Central memory CD8-positive, alpha-beta T cell (primary cell): ENCODE measurements at regions not wholly inside any gene's neighbourhood (a gene's known extent, or its start where the extent isn't known, plus 50 kb on each side); places are given as distances from the start of the nearest gene placed in this dataset.

Source experiments
- ATAC-seq: fragments of 150-1000 bp; cut with Tn5 transposase; replicated peaks from 2 replicates; pipeline ENCODE4 v1.10.0; 2022; ENCODE audit warnings: mild to moderate bottlenecking, moderate FRiP score, moderate number of reproducible peaks; ENCODE audit not compliant: poor library complexity, severe bottlenecking; ENCODE audit errors: extremely low read depth
- DNase-seq, 2 donors: peaks; one replicate each; pipeline ENCODE4 v3.0.0; 2021; ENCODE audit warnings: low spot score in 2 of 2
- H3K27ac Mint-ChIP-seq: one replicate; pipeline ENCODE4 v1.8.0; 2022; ENCODE audit warnings: low read depth, mild to moderate bottlenecking, moderate library complexity, mixed read lengths
- H3K27me3 Mint-ChIP-seq: one replicate; pipeline ENCODE4 v1.8.0; 2022; ENCODE audit warnings: mixed read lengths
- H3K36me3 Mint-ChIP-seq: one replicate; pipeline ENCODE4 v1.8.0; 2022; ENCODE audit warnings: mild to moderate bottlenecking, moderate library complexity, mixed read lengths; ENCODE audit not compliant: insufficient read depth
- H3K4me1 Mint-ChIP-seq: one replicate; pipeline ENCODE4 v1.8.0; 2022; ENCODE audit warnings: mixed read lengths
- H3K4me3 Mint-ChIP-seq: one replicate; pipeline ENCODE4 v1.8.0; 2022; ENCODE audit warnings: mild to moderate bottlenecking, moderate library complexity, mixed read lengths
- H3K9me3 Mint-ChIP-seq: one replicate; pipeline ENCODE4 v1.8.0; 2022; ENCODE audit warnings: mixed read lengths

DNA sequence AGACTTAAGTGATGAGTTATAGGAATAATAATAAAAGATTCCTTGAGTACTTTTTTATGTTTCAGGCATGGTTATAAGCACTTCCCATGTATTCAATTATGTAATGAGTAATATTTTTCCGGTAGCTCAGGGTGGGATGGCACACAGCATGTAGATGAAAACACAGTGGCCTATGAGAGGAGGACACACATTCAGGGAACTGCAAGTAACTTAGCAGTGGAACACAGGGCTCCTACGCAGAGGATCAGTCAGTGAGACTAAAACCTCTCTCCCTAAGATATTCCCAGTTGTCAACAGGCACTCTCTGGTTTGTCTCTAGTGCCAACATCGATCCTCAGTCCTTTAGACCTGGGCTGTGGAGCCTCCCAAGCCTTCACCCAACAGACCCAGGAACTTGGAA is 219.4 kb downstream of the DIO2 start:
- no peaks in the 10 kb centered on the region for H3K4me1 Mint-ChIP-seq
- H3K4me3 Mint-ChIP-seq: no peak overlapping the region
- no peak overlapping the region for H3K27ac Mint-ChIP-seq
- DNase-seq (no peak), ATAC-seq (no peak)
- H3K9me3 Mint-ChIP-seq: peaks cover 17% of the 10 kb centered on the region
- H3K27me3 Mint-ChIP-seq: no peaks in the 10 kb centered on the region
- no peaks in the 10 kb centered on the region for H3K36me3 Mint-ChIP-seq

DNA sequence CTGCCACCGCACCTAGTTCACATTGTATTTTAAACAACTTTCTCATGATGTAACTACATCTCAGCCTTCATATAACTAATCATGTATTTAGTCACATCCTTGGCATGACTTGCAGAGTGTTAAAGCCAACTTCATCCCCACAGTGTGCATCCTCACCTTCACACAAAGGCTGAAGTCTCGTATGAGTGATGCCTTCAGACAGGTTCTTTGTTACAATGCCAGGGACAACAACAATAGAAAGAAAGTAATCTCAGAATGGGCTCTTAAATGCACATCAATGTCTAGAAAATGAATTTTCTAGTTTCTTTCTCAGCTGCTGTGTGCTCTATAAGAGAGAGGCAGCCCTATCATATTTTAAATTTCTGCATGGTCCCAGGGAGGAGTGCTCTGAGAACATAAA is 221.3 kb downstream of the DIO2 start:
- no peak overlapping the region for H3K27ac Mint-ChIP-seq
- H3K9me3 Mint-ChIP-seq: peaks cover 17% of the 10 kb centered on the region
- ATAC-seq (no peak), DNase-seq (no peak)
- H3K4me1 Mint-ChIP-seq: no peaks in the 10 kb centered on the region
- H3K4me3 Mint-ChIP-seq: no peak overlapping the region
- H3K36me3 Mint-ChIP-seq: no peaks in the 10 kb centered on the region
- H3K27me3 Mint-ChIP-seq: no peaks in the 10 kb centered on the region

DNA sequence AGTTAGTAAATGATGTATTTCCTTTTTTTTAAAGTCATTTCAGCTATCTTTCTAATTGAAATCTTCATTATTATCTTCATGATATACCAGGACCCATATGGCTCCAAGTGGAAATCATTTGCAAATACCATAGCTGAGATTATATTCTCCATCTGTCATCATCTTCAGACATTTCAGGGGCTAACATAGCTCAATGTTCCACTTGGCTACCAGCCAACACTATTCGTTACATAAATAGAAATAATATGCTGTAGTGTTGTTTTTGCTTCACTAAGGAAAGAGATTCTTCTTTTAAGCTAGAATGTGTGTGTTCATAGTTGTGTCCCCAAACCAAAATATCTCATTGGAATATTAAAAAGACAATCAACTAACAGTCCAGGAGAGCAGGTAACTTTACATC is 225.1 kb downstream of the DIO2 start:
- DNase-seq (no peak), ATAC-seq (no peak)
- Mint-ChIP-seq H3K4me3 (no peak overlapping the region), H3K36me3 (no peaks in the 10 kb centered on the region), H3K27me3 (no peaks in the 10 kb centered on the region), H3K27ac (no peak overlapping the region), H3K9me3 (peaks cover 17% of the 10 kb centered on the region), H3K4me1 (no peaks in the 10 kb centered on the region)

DNA sequence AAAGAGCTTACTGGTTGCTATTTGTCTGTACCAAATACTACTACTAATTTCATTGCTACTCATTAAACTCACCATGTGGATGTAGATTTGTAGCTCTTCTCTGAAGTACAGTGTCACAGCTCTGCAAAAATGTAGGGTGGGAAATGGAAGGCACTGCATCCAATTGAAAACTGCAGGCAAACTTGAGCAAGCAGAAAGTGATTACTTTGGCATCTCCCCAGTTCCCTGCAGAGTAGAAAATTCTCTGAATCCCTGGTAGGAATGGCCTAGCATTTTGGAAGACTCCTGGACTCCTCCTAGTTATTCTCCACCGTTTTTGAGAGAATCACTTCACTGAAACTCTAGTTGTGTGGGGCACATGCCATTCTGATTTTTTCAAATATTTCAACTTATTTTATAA is 239.1 kb downstream of the DIO2 start:
- H3K4me3 Mint-ChIP-seq: no peak overlapping the region

DNA sequence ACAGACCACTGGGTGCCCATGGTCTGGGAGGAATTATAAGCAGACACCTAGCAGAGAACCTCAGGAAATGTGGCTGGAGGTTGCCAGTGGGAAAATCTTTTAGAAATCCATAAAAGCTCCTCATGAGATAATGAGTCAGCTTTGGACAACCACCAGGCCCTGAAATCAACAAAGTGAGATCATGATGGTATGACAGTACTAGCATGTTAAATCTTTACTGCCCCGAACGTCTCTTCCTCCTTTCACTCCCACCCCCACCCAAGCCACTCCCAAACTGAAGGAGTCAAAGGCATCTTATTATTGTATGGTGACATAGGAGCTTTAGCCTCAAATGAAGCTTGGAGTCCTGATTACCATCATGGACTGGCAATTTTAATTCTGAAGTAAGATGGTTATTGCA is 240.0 kb downstream of the DIO2 start:
- no peak for ATAC-seq
- Mint-ChIP-seq H3K27ac (no peak overlapping the region), H3K9me3 (peaks cover 12% of the 10 kb centered on the region), H3K36me3 (no peaks in the 10 kb centered on the region), H3K4me1 (no peaks in the 10 kb centered on the region), H3K27me3 (no peaks in the 10 kb centered on the region), H3K4me3 (no peak overlapping the region)
- no peak for DNase-seq

More for the DNA sequence above, 239.1 kb downstream of the DIO2 start:
- H3K4me1 Mint-ChIP-seq: no peaks in the 10 kb centered on the region
- H3K27ac Mint-ChIP-seq: no peak overlapping the region
- no peaks in the 10 kb centered on the region for H3K36me3 Mint-ChIP-seq
- peaks cover 12% of the 10 kb centered on the region for H3K9me3 Mint-ChIP-seq
- DNase-seq: no peak
- ATAC-seq: no peak
- H3K27me3 Mint-ChIP-seq: no peaks in the 10 kb centered on the region

DNA sequence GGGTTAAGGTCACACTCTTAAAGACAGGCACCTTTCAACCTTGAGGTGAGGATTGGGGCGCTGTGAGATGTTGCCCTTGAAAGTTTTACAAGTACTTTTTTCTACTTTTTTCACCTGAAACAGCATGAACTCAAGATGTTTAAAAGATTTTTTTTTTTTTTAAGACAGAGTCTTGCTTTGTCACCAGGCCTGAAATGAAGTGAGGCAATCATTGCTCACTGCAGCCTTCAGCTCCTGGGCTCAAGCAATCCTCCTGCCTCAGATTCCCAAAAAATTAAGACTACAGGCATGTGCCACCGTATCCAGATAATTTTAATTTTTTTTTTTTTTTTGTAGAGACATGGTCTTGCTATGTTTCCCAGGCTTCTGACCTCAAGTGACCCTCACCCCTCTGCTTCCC is 243.9 kb downstream of the DIO2 start:
- Mint-ChIP-seq H3K36me3 (no peaks in the 10 kb centered on the region), H3K27ac (no peak overlapping the region), H3K4me1 (no peaks in the 10 kb centered on the region), H3K27me3 (no peaks in the 10 kb centered on the region), H3K9me3 (peaks cover 7% of the 10 kb centered on the region), H3K4me3 (no peak overlapping the region)
- no peak for DNase-seq
- no peak for ATAC-seq

DNA sequence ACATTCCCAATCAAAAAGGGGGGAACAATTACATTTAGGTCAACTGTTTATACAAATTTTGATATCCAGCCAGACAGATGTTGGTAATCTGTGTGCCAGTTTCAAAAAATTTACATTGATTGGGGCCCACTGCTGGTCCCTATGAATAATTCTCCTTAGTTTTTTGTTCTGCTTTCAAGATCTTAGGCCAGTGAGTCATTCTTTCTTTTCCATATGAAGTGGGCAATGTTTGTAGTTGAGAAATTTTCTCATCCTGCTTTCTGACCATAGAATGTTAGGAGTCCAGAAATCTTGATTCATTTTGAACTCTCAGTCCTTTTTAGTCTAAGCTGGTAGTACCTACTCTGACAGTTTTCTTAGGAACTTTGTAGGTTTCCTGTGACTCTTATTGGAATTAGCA is 244.3 kb downstream of the DIO2 start:
- H3K27ac Mint-ChIP-seq: no peak overlapping the region
- no peak overlapping the region for H3K4me3 Mint-ChIP-seq
- ATAC-seq (no peak), DNase-seq (no peak)
- no peaks in the 10 kb centered on the region for H3K36me3 Mint-ChIP-seq
- peaks cover 7% of the 10 kb centered on the region for H3K9me3 Mint-ChIP-seq
- H3K27me3 Mint-ChIP-seq: no peaks in the 10 kb centered on the region
- no peaks in the 10 kb centered on the region for H3K4me1 Mint-ChIP-seq

DNA sequence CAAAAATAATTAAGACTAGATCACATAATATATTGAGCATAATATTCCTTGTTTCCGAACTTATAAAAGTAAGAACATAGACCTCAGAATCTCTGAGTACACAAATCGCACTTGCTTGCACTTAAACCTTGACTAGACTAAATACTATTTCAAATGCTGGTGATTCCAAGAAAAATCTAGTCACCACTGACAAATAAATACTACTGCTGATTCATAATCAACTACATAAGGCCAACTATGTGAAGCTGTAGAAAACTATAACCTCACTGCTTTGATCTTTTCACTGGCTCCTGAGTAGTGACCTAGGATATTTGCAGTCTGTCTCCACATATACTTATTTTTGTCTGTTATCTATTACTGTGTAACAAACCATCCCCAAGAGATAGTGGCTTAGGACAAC is 245.4 kb downstream of the DIO2 start:
- DNase-seq (no peak), ATAC-seq (no peak)
- H3K9me3 Mint-ChIP-seq: peaks cover 7% of the 10 kb centered on the region
- no peaks in the 10 kb centered on the region for H3K36me3 Mint-ChIP-seq
- H3K27ac Mint-ChIP-seq: no peak overlapping the region
- no peak overlapping the region for H3K4me3 Mint-ChIP-seq
- H3K27me3 Mint-ChIP-seq: no peaks in the 10 kb centered on the region
- no peaks in the 10 kb centered on the region for H3K4me1 Mint-ChIP-seq

DNA sequence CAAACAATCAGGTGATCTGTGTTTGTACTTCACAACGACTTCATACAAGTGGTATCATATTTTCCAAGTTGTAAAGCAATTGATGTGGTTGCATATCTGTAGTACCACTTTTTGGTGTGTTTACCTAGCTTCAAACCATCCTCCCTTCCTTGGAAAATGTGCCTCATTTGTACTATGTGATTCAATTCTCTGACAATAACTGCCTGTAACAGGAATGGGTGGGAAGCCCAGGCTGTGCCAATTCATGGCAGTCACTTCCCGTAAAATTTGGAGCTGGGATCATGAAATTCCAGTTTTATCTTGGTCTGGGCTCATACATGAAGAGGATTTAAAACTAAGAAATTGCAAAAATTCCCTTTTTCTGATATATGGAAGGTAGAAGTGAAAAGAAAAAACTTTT is 250.1 kb downstream of the DIO2 start:
- Mint-ChIP-seq H3K4me1 (no peaks in the 10 kb centered on the region), H3K36me3 (no peaks in the 10 kb centered on the region), H3K27ac (no peak overlapping the region), H3K27me3 (no peaks in the 10 kb centered on the region), H3K4me3 (no peak overlapping the region), H3K9me3 (peaks cover 7% of the 10 kb centered on the region)
- ATAC-seq (no peak), DNase-seq (no peak)

DNA sequence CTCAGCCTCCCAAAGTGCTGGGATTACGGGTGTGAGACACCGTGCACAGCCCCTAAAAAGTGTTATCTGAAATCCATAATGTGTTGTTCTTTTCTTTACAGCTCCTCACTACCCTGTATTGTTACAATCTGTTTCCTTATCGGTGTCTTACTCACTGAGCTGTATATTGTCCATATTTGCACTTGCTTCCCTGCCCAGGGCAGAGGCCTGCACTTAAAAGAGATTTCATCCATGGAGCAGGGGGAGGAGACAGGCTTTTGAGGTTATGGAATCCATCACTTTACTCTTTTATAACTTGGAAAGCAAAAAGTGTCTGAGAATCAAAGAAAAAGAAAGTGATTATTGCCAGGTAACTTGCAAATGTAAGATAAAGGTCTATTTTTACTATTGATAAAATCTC is 251.0 kb downstream of the DIO2 start:
- H3K27me3 Mint-ChIP-seq: no peaks in the 10 kb centered on the region
- no peaks in the 10 kb centered on the region for H3K4me1 Mint-ChIP-seq
- ATAC-seq (no peak), DNase-seq (no peak)
- peaks cover 13% of the 10 kb centered on the region for H3K9me3 Mint-ChIP-seq
- H3K36me3 Mint-ChIP-seq: no peaks in the 10 kb centered on the region
- no peak overlapping the region for H3K4me3 Mint-ChIP-seq
- H3K27ac Mint-ChIP-seq: no peak overlapping the region

DNA sequence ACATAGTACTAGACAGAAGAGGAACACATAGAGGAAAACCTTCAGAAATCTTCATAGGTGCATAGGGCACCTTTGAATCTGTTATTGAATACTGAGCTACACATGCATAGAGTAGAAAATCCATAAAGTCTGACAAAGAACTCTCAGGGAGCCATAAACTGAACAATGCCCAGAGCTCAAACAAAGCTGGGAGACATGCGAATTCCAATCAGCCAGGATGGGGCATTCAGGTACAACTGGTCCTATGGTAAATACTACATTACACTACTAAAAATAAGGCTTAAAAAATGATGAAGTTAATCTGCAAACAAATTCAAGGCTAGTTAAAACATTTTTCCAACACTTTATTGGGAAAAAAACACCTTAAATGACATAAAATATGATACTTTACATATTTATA is 259.7 kb downstream of the DIO2 start:
- peaks cover 37% of the 10 kb centered on the region for H3K9me3 Mint-ChIP-seq
- H3K4me1 Mint-ChIP-seq: no peaks in the 10 kb centered on the region
- no peak for ATAC-seq
- H3K4me3 Mint-ChIP-seq: no peak overlapping the region
- H3K27me3 Mint-ChIP-seq: no peaks in the 10 kb centered on the region
- no peaks in the 10 kb centered on the region for H3K36me3 Mint-ChIP-seq
- H3K27ac Mint-ChIP-seq: no peak overlapping the region
- DNase-seq: no peak

DNA sequence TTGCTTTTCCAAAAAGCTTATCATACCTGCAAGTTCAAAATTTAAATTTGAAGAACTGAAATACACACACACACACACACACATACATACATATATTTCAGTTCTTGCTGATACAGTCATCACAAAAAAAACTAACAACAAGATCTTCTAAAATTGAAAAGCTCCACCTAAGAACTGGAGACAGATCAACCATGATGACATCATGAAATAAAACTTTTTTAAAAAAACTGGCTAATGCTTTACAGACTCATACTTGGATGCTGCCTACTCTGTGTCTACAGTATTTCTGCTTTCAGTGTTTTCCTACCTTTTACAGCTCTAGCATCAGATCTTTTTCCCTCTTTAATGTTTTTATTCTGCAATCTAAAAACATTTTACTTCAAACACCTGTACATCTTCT is 261.4 kb downstream of the DIO2 start:
- Mint-ChIP-seq H3K27ac (no peak overlapping the region), H3K36me3 (no peaks in the 10 kb centered on the region), H3K9me3 (peaks cover 24% of the 10 kb centered on the region), H3K4me1 (no peaks in the 10 kb centered on the region), H3K4me3 (no peak overlapping the region), H3K27me3 (no peaks in the 10 kb centered on the region)
- DNase-seq (no peak), ATAC-seq (no peak)

DNA sequence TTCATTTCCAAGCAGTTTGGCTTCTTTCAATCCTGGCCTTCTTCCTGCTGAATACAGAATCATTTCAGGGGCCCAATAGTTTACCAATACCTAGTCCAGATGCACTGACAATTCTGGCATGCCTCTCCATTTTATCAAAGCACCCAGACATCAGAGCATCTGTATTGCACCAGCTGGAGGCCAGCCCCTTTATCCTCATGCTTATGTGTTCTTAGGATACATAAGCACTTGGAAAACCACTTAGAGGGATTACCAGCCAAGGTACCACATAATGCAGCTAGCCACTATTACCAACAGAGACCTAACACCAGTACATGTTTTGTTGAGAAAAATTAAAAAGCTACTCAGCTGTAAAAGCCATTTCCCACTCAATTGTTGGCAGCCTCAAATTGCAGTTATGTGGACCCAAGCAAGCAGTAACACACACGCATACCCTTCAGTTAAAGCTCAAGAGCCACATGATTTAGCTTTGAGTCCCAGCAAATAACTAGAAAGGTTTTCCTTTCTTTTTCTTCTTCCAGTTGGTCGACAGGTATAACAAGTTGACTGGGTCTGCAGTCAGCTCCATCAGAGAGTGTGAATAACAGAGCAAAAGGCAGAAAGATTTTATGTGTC is 263.8 kb downstream of the DIO2 start:
- DNase-seq (no peak), ATAC-seq (no peak)
- no peaks in the 10 kb centered on the region for H3K27me3 Mint-ChIP-seq
- H3K4me3 Mint-ChIP-seq: no peak overlapping the region
- peaks cover 28% of the 10 kb centered on the region for H3K9me3 Mint-ChIP-seq
- H3K27ac Mint-ChIP-seq: no peak overlapping the region
- no peaks in the 10 kb centered on the region for H3K4me1 Mint-ChIP-seq
- H3K36me3 Mint-ChIP-seq: no peaks in the 10 kb centered on the region

DNA sequence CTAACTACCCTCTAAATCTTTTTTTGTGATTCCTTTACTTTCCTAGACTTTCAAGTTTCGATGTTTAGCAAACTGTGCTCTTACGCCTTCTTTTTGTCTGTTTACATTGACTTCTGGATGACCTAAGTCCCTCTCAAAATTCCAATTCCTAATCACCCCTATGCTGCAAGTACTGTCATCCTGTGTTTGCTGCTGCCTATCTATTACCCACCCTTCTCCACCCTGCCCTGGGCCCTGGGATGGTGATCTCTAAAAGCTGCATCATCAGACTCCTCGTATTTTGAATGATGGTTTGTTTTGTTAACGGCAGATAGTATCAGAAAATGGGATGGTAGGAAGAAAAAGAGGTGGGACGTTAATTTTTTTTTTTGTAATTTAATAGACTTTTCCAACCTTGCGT is 272.1 kb downstream of the DIO2 start:
- Mint-ChIP-seq H3K27me3 (no peaks in the 10 kb centered on the region), H3K4me1 (no peaks in the 10 kb centered on the region), H3K9me3 (peaks cover 18% of the 10 kb centered on the region), H3K4me3 (no peak overlapping the region), H3K27ac (no peak overlapping the region), H3K36me3 (no peaks in the 10 kb centered on the region)
- ATAC-seq: no peak
- DNase-seq: no peak
